ENCODE measurements at regions not wholly inside any gene's neighbourhood (a gene's known extent, or its start where the extent isn't known, plus 50 kb on each side); places are given as distances from the start of the nearest gene placed in this dataset.

DNA sequence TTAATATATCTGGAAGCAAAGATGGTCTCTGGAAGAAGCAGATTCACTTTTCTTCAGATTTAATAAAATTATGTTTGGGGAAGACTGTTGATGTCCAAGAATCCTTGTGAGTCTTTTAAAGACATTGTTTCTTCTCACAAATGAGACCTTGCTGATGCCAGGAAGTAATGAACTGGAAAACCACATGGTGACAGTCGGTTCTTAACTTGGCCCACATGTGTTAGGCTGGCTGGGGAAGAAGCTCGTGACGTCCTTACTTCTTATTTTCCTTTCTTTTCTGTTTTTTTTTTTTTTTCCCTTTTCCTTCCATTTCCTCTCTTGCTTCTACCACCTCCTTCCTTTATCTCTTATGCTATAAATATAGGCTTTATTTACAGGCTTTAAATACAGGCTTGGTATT is 950.2 kb downstream of the BCL11B start:
- Histone ChIP-seq H3K9me3 (ENCODE audit: low read length) (no peaks in the 10 kb centered on the region), H3K27me3 (ENCODE audit: insufficient read depth, low read depth, low read length) (no peaks in the 10 kb centered on the region), H3K9ac (ENCODE audit: low read length) (no peak overlapping the region), H2AFZ (ENCODE audit: low read depth, low read length) (no peak overlapping the region), H3K4me3 (ENCODE audit: low read length) (no peak overlapping the region), H3K36me3 (ENCODE audit: insufficient read depth, low read length) (no peaks in the 10 kb centered on the region), H3K4me2 (ENCODE audit: low read length) (no peak overlapping the region), H4K20me1 (ENCODE audit: insufficient read depth) (no peaks in the 10 kb centered on the region), H3K9me2 (ENCODE audit: insufficient read depth, low read length) (no peaks in the 10 kb centered on the region), H3K27ac (ENCODE audit: low read length) (no peak overlapping the region), H3F3A (ENCODE audit: insufficient read depth, low read length, poor library complexity, severe bottlenecking) (no peaks in the 10 kb centered on the region), H3K79me2 (replicated peaks; ENCODE audit: insufficient read depth, low read length) (no peaks in the 10 kb centered on the region)
- no peak for TF ChIP-seq RAD21 (conservative IDR thresholded peaks at IDR 0.05)
- no peak for TF ChIP-seq MXI1 (conservative IDR thresholded peaks at IDR 0.05; ENCODE audit: poor library complexity, severe bottlenecking)
- no peak for TF ChIP-seq POLR2AphosphoS5 (IDR thresholded peaks at IDR 0.05)
- no peak for TF ChIP-seq EZH2 (IDR thresholded peaks at IDR 0.05; ENCODE audit: borderline replicate concordance, insufficient read depth, low read length, poor library complexity, severe bottlenecking)
- no peak for TF ChIP-seq SMC3 (conservative IDR thresholded peaks at IDR 0.05; ENCODE audit: poor library complexity)
- no peak for TF ChIP-seq EP300 (conservative IDR thresholded peaks at IDR 0.05; ENCODE audit: poor library complexity, severe bottlenecking)
- no peak for TF ChIP-seq CTCF (IDR thresholded peaks at IDR 0.05; ENCODE audit: poor library complexity, severe bottlenecking)
- no peak for TF ChIP-seq TAF1 (IDR thresholded peaks at IDR 0.05; ENCODE audit: low read depth)
- TF ChIP-seq REST (IDR thresholded peaks at IDR 0.05; ENCODE audit: borderline replicate concordance), result no peak

DNA sequence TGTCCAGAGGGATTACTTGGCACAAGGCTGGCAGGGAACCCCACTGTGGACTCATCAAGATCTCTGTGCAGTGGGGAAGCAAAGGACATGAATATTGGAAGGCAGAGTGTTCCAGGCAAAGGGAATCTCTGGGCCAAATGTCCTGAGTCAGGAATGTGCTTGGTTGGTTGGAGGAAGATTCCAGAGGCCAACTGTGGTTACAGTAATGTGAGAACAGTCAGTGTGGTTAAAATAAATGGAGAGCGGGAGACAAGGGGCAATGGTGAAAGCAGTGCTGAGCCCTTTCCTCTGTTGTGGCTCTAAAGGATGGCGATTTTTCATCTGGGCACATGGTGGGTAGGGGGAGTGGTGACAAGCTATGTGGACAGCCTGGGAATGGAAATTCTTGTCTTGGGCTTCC is 948.2 kb downstream of the BCL11B start:
- Histone ChIP-seq H3K79me2 (replicated peaks; ENCODE audit: insufficient read depth, low read length) (no peaks in the 10 kb centered on the region), H3K9ac (ENCODE audit: low read length) (no peak overlapping the region), H3K9me2 (ENCODE audit: insufficient read depth, low read length) (no peaks in the 10 kb centered on the region), H3K27me3 (ENCODE audit: insufficient read depth, low read depth, low read length) (no peaks in the 10 kb centered on the region), H3F3A (ENCODE audit: insufficient read depth, low read length, poor library complexity, severe bottlenecking) (no peaks in the 10 kb centered on the region), H3K36me3 (ENCODE audit: insufficient read depth, low read length) (no peaks in the 10 kb centered on the region), H4K20me1 (ENCODE audit: insufficient read depth) (no peaks in the 10 kb centered on the region), H3K27ac (ENCODE audit: low read length) (no peak overlapping the region), H3K4me2 (ENCODE audit: low read length) (no peak overlapping the region), H2AFZ (ENCODE audit: low read depth, low read length) (no peak overlapping the region), H3K9me3 (ENCODE audit: low read length) (no peaks in the 10 kb centered on the region), H3K4me3 (ENCODE audit: low read length) (no peak overlapping the region)
- TF ChIP-seq RAD21 (conservative IDR thresholded peaks at IDR 0.05) (no peak), SMC3 (conservative IDR thresholded peaks at IDR 0.05; ENCODE audit: poor library complexity) (no peak), MXI1 (conservative IDR thresholded peaks at IDR 0.05; ENCODE audit: poor library complexity, severe bottlenecking) (no peak), CTCF (IDR thresholded peaks at IDR 0.05; ENCODE audit: poor library complexity, severe bottlenecking) (no peak), POLR2AphosphoS5 (IDR thresholded peaks at IDR 0.05) (no peak), EP300 (conservative IDR thresholded peaks at IDR 0.05; ENCODE audit: poor library complexity, severe bottlenecking) (no peak), REST (IDR thresholded peaks at IDR 0.05; ENCODE audit: borderline replicate concordance) (no peak), EZH2 (IDR thresholded peaks at IDR 0.05; ENCODE audit: borderline replicate concordance, insufficient read depth, low read length, poor library complexity, severe bottlenecking) (no peak)

Measured in neural cell (in vitro differentiated cells).